ENCODE measurements at regions not wholly inside any gene's neighbourhood (a gene's known extent, or its start where the extent isn't known, plus 50 kb on each side); places are given as distances from the start of the nearest gene placed in this dataset.

DNA sequence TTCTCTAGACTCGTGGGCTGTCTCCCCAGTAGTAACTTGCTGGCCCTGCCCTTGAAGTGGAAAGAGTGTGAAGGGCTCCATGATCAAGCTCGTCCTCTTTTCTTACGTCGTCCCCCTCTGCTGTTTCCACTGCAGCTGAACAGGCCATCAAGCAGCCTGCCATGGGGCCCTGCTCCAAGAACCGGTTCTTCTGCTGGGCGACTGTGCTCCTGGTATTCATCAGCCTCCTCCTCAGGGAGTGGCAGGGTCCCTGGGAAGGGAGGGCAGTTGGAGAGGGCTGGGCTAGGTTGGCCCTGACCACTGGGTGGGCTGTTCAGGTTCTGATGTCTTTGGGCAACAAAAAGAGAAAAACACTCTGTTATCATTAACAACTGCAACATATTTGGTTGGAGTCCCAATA lies 151.5 kb downstream of the FCRL5 start:
- no peak for TF ChIP-seq CTCF (IDR thresholded peaks at IDR 0.05; ENCODE audit: low read depth, low read length)
- TF ChIP-seq POLR2A (IDR thresholded peaks at IDR 0.05; ENCODE audit: extremely low read depth, insufficient read length), result no peak

Measured in NB4 (cell line).